Glomerular visceral epithelial cell (primary cell): ENCODE measurements at regions not wholly inside any gene's neighbourhood (a gene's known extent, or its start where the extent isn't known, plus 50 kb on each side); places are given as distances from the start of the nearest gene placed in this dataset.

Experiments
- DNase-seq: peaks from one replicate; pipeline ENCODE4 v3.0.0-alpha.2; 2016; ENCODE audit errors: extremely low spot score

GRCh38 chr21:35697321-35697808 is 363.0 kb downstream of the SETD4 start:
- peak; percentile 61 for DNase-seq

GRCh38 chr21:35696644-35697043 is 363.7 kb downstream of the SETD4 start:
- no peak for DNase-seq

GRCh38 chr21:35692311-35692710 is 368.0 kb downstream of the SETD4 start:
- no peak for DNase-seq

GRCh38 chr21:35690436-35690835 is 369.9 kb downstream of the SETD4 start:
- no peak for DNase-seq

- no peak for DNase-seq
Measured at GRCh38 chr21:35686156-35686555, 374.2 kb downstream of the SETD4 start.

GRCh38 chr21:35683664-35684304 is 376.5 kb downstream of the SETD4 start:
- no peak for DNase-seq

- no peak for DNase-seq
Measured at GRCh38 chr21:35682904-35683549, 377.3 kb downstream of the SETD4 start.

- no peak for DNase-seq
Measured at GRCh38 chr21:35681946-35682345, 378.4 kb downstream of the SETD4 start.

GRCh38 chr21:35679076-35679475 is 381.2 kb downstream of the SETD4 start:
- DNase-seq = no peak

GRCh38 chr21:35678393-35678792 is 381.9 kb downstream of the SETD4 start:
- DNase-seq = no peak

GRCh38 chr21:35677298-35677841 is 383.0 kb downstream of the SETD4 start:
- DNase-seq = no peak

GRCh38 chr21:35674895-35675470 is 385.3 kb downstream of the SETD4 start:
- peak; percentile 38 for DNase-seq

GRCh38 chr21:35674091-35674671 is 386.1 kb downstream of the SETD4 start:
- DNase-seq = no peak

GRCh38 chr21:35672313-35672712 is 388.0 kb downstream of the SETD4 start:
- no peak for DNase-seq

- peak; percentile 67 for DNase-seq
Measured at GRCh38 chr21:35664683-35665082, 395.6 kb downstream of the SETD4 start.

GRCh38 chr21:35663856-35664606 is 396.3 kb downstream of the SETD4 start:
- DNase-seq = no peak

- peak; percentile 61 for DNase-seq
Measured at GRCh38 chr21:35658242-35658641, 402.1 kb downstream of the SETD4 start.

GRCh38 chr21:35652872-35653271 is 407.5 kb downstream of the SETD4 start:
- DNase-seq = no peak

- no peak for DNase-seq
Measured at GRCh38 chr21:35652196-35652595, 408.1 kb downstream of the SETD4 start.

- no peak for DNase-seq
Measured at GRCh38 chr21:35651196-35651595, 409.1 kb downstream of the SETD4 start.

GRCh38 chr21:35649186-35649585 is 411.1 kb downstream of the SETD4 start:
- peak; percentile 40 for DNase-seq

GRCh38 chr21:35648512-35648911 is 411.8 kb downstream of the SETD4 start:
- no peak for DNase-seq
